Mesothelial cell of epicardium (in vitro differentiated cells): ENCODE measurements at regions not wholly inside any gene's neighbourhood (a gene's known extent, or its start where the extent isn't known, plus 50 kb on each side); places are given as distances from the start of the nearest gene placed in this dataset.

Experiments used
- DNase-seq, 2 experiments: peaks; one replicate each; pipeline ENCODE4 v3.0.0; 2021; ENCODE audit warnings: low spot score in 2 of 2; ENCODE audit not compliant: unreplicated experiment in 2 of 2
- H3K27ac Mint-ChIP-seq: 2 replicates; pipeline ENCODE4 v1.8.0; 2021; ENCODE audit warnings: mixed read lengths
- H3K27me3 Mint-ChIP-seq: 2 replicates; pipeline ENCODE4 v1.8.0; 2021; ENCODE audit warnings: low read depth, mixed read lengths
- H3K36me3 Mint-ChIP-seq: 2 replicates; pipeline ENCODE4 v1.8.0; 2021; ENCODE audit warnings: mixed read lengths
- H3K4me1 Mint-ChIP-seq: 2 replicates; pipeline ENCODE4 v1.8.0; 2021; ENCODE audit warnings: mixed read lengths
- H3K4me3 Mint-ChIP-seq: 2 replicates; pipeline ENCODE4 v1.8.0; 2021; ENCODE audit warnings: mild to moderate bottlenecking, moderate library complexity, mixed read lengths
- H3K9me3 Mint-ChIP-seq: 2 replicates; pipeline ENCODE4 v1.8.0; 2021; ENCODE audit warnings: mixed read lengths
- TF ChIP-seq, protein P1 (sequence below): fragments of 200-600 bp; sonication (generic); IDR thresholded peaks from one replicate; pipeline ENCODE4 v1.5.0; 2021; ENCODE audit warnings: antibody characterized with exemption; ENCODE audit not compliant: unreplicated experiment

DNA sequence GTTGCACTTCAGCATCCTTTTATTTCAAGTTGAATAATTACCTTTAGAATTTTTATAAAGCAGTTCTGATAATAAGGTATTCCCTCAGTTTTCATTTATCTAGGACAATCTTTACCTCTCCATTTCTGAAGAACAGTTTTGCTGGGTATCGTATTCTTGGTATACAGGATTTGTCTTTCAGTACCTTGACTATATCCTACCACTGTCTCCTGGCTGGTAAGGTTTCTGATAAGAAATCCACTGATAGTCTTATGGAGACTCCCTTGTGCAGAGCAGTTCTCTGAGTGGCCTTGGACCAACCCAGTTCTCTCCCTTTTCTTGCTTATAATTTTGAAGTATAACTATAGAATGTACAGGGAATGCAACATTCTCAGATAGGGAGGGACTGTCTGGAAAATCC is 51.3 kb upstream of the SAMD3 start:
- peaks cover 7% of the 10 kb centered on the region for H3K36me3 Mint-ChIP-seq
- no peak overlapping the region for H3K27ac Mint-ChIP-seq
- H3K4me1 Mint-ChIP-seq, result no peaks in the 10 kb centered on the region
- no peak overlapping the region for H3K4me3 Mint-ChIP-seq
- TF ChIP-seq, protein P1, sequence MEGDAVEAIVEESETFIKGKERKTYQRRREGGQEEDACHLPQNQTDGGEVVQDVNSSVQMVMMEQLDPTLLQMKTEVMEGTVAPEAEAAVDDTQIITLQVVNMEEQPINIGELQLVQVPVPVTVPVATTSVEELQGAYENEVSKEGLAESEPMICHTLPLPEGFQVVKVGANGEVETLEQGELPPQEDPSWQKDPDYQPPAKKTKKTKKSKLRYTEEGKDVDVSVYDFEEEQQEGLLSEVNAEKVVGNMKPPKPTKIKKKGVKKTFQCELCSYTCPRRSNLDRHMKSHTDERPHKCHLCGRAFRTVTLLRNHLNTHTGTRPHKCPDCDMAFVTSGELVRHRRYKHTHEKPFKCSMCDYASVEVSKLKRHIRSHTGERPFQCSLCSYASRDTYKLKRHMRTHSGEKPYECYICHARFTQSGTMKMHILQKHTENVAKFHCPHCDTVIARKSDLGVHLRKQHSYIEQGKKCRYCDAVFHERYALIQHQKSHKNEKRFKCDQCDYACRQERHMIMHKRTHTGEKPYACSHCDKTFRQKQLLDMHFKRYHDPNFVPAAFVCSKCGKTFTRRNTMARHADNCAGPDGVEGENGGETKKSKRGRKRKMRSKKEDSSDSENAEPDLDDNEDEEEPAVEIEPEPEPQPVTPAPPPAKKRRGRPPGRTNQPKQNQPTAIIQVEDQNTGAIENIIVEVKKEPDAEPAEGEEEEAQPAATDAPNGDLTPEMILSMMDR, result no peak
- H3K27me3 Mint-ChIP-seq, result no peaks in the 10 kb centered on the region
- DNase-seq, result no peak
- peaks cover 60% of the 10 kb centered on the region for H3K9me3 Mint-ChIP-seq
